Right lobe of liver (tissue), 6 donors: ENCODE measurements at regions not wholly inside any gene's neighbourhood (a gene's known extent, or its start where the extent isn't known, plus 50 kb on each side); places are given as distances from the start of the nearest gene placed in this dataset.

Source experiments
- ATAC-seq, 4 donors: fragments of 200-7000 bp; cut with Tn5 transposase; one replicate each; pipeline ENCODE4 v1.9.1; 2020; ENCODE audit warnings: mild to moderate bottlenecking in 4 of 4, moderate library complexity in 4 of 4
- DNase-seq, 3 donors: peaks; one replicate each; pipeline ENCODE4 v3.0.0-alpha.2; 2020
- H3K27ac ChIP-seq, 3 donors: fragments of 200-600 bp; one replicate each; pipeline ENCODE4 v1.8.0; 2022
- H3K27me3 ChIP-seq, 2 donors: fragments of 200-600 bp; one replicate each; pipeline ENCODE4 v1.8.0; 2022
- H3K36me3 ChIP-seq, 4 donors: fragments of 200-600 bp; sonication (generic) in 1 of 4; one replicate each; pipeline versions ENCODE4 v1.5.1 to v1.8.0; 2017 to 2022; ENCODE audit warnings: control low read depth in 1 of 4
- H3K4me1 ChIP-seq, 4 donors: fragments of 200-600 bp; sonication (generic) in 1 of 4; one replicate each; pipeline versions ENCODE4 v1.5.1 to v1.8.0; 2017 to 2022; ENCODE audit warnings: control low read depth in 1 of 4
- H3K4me3 ChIP-seq, 3 donors: fragments of 200-600 bp; one replicate each; pipeline ENCODE4 v1.8.0; 2022
- H3K9me3 ChIP-seq, 4 donors: fragments of 200-600 bp; sonication (generic) in 1 of 4; one replicate each; pipeline versions ENCODE4 v1.5.1 to v1.8.0; 2017 to 2022; ENCODE audit warnings: control low read depth in 1 of 4
- POLR2A ChIP-seq: fragments of 450-650 bp; IDR thresholded peaks from one replicate; pipeline ENCODE4 v1.6.1; 2017; ENCODE audit warnings: antibody characterized with exemption, mild to moderate bottlenecking
- WGBS: methylation state at CpG from one replicate; pipeline ENCODE4 v1.1.6; 2018; ENCODE audit warnings: low coverage, low lambda C conversion rate; ENCODE audit not compliant: insufficient coverage; ENCODE audit errors: missing lambda C conversion rate; 5-methylcytosine and 5-hydroxymethylcytosine counted together
- intact Hi-C, 2 donors: fragments of 100-400 bp; cut with DNase I; formaldehyde crosslinking; loops; one replicate each; pipeline versions ENCODE4 v1.11.2 to v1.14.1; 2022
- TF ChIP-seq, protein P1 (sequence below), 4 donors: fragments of 200-600 bp in 3 of 4; fragments of 450-650 bp in 1 of 4; IDR thresholded peaks; one replicate each; pipeline versions ENCODE4 v1.5.1 to v1.8.0; 2016 to 2022; ENCODE audit warnings: antibody characterized with exemption in 4 of 4, mild to moderate bottlenecking in 2 of 4
- donor health status: DM: no; HTN: yes; CAD: no.
- donor health status: DM: no; HTN: no; CAD: no.
- donor health status: DM: no; HTN: no; CAD: no.
- donor health status: DM: no; HTN: yes; CAD: no.
- donor health status: DM: no; HTN: yes; CAD: no.

DNA sequence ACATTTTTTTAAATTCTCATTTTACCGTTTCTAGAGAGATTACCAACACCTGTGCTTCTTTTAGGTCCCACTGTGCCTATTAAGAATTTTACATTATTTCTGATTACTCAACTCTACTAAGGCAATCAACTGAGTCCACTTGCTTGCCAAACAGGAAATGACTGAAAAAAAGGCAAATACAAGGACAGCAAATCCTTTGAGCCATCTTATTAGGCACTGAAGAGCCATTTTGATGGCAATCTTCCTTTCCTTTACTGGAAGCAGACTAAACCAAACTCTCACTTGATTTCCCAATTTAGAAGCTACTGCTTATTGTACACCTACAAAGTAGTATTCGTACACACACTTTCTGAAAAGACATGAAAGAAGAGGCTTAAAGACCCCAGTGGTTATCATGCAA lies 121.4 kb upstream of the COL3A1 start:
- H3K4me1 ChIP-seq: no peaks in the 10 kb centered on the region
- no peaks in the 10 kb centered on the region for H3K27me3 ChIP-seq
- TF ChIP-seq, protein P1, sequence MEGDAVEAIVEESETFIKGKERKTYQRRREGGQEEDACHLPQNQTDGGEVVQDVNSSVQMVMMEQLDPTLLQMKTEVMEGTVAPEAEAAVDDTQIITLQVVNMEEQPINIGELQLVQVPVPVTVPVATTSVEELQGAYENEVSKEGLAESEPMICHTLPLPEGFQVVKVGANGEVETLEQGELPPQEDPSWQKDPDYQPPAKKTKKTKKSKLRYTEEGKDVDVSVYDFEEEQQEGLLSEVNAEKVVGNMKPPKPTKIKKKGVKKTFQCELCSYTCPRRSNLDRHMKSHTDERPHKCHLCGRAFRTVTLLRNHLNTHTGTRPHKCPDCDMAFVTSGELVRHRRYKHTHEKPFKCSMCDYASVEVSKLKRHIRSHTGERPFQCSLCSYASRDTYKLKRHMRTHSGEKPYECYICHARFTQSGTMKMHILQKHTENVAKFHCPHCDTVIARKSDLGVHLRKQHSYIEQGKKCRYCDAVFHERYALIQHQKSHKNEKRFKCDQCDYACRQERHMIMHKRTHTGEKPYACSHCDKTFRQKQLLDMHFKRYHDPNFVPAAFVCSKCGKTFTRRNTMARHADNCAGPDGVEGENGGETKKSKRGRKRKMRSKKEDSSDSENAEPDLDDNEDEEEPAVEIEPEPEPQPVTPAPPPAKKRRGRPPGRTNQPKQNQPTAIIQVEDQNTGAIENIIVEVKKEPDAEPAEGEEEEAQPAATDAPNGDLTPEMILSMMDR (IDR thresholded peaks at IDR 0.05): no peak
- TF ChIP-seq POLR2A: no peak
- WGBS: 52% methylated on average over 2 of the region's 2 CpGs
- no peak overlapping the region for H3K27ac ChIP-seq
- H3K36me3 ChIP-seq: no peaks in the 10 kb centered on the region
- ATAC-seq: no peak
- intact Hi-C loops: no loop called here
- no peaks in the 10 kb centered on the region for H3K9me3 ChIP-seq
- H3K4me3 ChIP-seq: no peak overlapping the region
- no peak for DNase-seq

DNA sequence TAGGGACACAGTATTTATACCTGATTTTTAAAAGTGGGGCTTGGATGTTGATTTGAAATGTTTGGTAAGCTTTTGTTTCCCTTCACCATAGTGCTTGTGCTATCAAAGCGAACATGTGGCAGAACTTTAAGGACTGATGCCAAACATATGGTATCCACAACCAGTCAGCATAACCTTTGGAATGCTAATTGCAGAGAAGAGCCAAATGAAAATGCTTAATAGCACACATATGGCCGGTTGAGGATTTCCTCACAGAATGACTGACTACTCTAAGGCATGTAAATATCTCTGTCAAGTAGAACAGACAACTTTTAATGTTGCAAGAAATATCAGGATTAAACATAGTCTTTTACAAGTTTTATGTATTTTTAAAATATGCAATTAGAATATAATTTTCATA lies 120.9 kb upstream of the COL3A1 start:
- Histone ChIP-seq H3K36me3 (no peaks in the 10 kb centered on the region), H3K27ac (no peak overlapping the region), H3K4me3 (no peak overlapping the region), H3K9me3 (no peaks in the 10 kb centered on the region), H3K4me1 (no peaks in the 10 kb centered on the region), H3K27me3 (no peaks in the 10 kb centered on the region)
- ATAC-seq: no peak
- no peak for TF ChIP-seq POLR2A
- TF ChIP-seq, protein P1 (IDR thresholded peaks at IDR 0.05): no peak
- intact Hi-C loops: no loop called here
- WGBS: 40% methylated on average over 2 of the region's 2 CpGs
- no peak for DNase-seq

DNA sequence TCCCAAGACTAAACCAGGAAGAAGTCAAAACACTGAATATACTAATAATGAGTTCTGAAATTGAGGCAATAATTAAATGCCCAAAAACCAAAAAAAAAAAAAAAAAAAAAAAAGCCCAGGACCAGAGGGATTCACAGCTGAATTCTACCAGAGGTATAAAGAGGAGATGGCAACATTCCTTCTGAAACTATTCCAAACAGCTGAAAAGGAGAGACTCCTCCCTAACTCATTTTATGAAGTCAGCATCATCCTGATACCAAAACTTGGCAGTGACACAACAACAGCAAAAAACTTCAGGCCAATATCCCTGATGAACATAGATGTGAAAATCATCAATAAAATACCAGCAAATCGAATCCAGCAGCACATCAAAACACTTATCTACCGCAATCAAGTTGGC lies 108.5 kb upstream of the COL3A1 start:
- TF ChIP-seq POLR2A: no peak
- TF ChIP-seq, protein P1 (IDR thresholded peaks at IDR 0.05): no peak
- ATAC-seq: no peak
- no peaks in the 10 kb centered on the region for H3K4me1 ChIP-seq

DNA sequence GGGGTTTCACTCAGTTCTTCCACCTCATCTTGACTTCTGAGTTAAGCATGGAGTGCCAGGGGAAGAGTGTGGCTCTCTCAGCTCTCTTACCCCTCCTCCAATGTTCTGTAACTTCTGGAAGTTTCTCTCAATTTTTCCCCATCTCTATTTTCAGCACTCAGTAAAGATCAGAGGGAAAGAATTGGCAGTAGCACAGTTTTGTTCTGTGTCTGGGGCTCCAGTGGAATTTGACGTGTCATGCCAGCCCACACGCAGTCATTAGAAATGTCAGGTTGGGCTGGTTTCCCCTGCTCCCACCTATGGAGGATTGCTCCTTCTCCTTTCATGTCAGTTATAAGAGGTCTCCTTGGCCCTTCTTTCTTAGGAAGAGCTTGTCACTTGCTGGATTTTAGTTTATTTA lies 104.6 kb upstream of the COL3A1 start:
- Histone ChIP-seq H3K4me1 (no peaks in the 10 kb centered on the region), H3K27me3 (no peaks in the 10 kb centered on the region), H3K9me3 (peaks cover 0 to 4% (median 0%) of the 10 kb centered on the region in 4 donors), H3K27ac (no peak overlapping the region), H3K36me3 (no peaks in the 10 kb centered on the region), H3K4me3 (no peak overlapping the region)
- 37% methylated on average over 2 of the region's 2 CpGs for WGBS
- ATAC-seq: no peak
- DNase-seq: no peak
- no peak for TF ChIP-seq POLR2A
- TF ChIP-seq, protein P1 (IDR thresholded peaks at IDR 0.05): no peak
- intact Hi-C loops: no loop called here

More for the DNA sequence above, 108.5 kb upstream of the COL3A1 start:
- WGBS: 58% methylated on average over 2 of the region's 2 CpGs
- DNase-seq: no peak
- Histone ChIP-seq H3K9me3 (peaks cover 0 to 4% (median 0%) of the 10 kb centered on the region in 4 donors), H3K27me3 (no peaks in the 10 kb centered on the region), H3K36me3 (no peaks in the 10 kb centered on the region), H3K4me3 (no peak overlapping the region), H3K27ac (no peak overlapping the region)
- intact Hi-C loops: no loop called here

DNA sequence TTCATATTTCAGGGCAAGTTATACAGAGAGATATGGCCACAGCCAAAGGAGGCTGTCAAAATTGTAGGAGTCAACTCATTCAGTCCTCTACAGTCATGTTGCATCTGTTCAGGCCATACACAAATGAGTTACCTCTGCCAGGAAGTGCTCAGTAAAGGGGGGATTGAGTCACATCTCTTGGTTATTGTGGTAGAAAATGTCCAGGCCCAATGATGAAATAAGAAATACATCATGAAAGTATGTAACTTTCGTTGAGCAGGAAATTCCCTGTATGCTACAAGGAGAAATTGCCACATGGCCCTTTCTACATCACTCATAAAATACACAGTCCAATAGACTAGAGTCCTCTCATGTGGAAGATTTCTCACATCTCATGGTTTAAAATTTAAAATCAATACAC lies 103.9 kb upstream of the COL3A1 start:
- H3K27me3 ChIP-seq: no peaks in the 10 kb centered on the region
- TF ChIP-seq, protein P1 (IDR thresholded peaks at IDR 0.05): no peak
- TF ChIP-seq POLR2A: no peak
- WGBS: 20% methylated on average over 1 of the region's 1 CpG
- no peak for ATAC-seq
- H3K4me1 ChIP-seq: no peaks in the 10 kb centered on the region
- DNase-seq: no peak
- H3K36me3 ChIP-seq: no peaks in the 10 kb centered on the region
- no peak overlapping the region for H3K27ac ChIP-seq
- H3K9me3 ChIP-seq: peaks cover 0 to 4% (median 0%) of the 10 kb centered on the region in 4 donors
- intact Hi-C loops: no loop called here
- no peak overlapping the region for H3K4me3 ChIP-seq
